ENCODE measurements at regions not wholly inside any gene's neighbourhood (a gene's known extent, or its start where the extent isn't known, plus 50 kb on each side); places are given as distances from the start of the nearest gene placed in this dataset.

DNA sequence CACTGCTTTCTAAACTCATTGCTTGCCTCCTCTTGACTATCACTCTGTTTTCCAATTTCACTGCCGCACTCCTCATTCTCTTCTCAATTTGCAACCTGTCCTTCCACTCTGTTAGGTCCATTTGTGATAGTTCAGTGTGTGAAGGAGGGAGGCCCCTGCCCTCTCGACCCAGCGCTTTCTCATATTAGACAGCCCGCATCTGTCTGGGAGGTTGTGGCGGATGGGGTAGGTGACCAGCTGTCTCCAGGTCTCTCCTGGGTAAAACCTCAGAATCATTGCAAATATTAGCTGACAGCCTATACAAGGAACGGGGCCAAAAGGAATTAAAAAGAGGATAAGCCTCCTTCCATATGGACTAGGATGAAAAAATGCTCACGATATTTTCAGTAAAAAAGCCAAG, 358.3 kb downstream of the SHQ1 start:
- H3K27me3 ChIP-seq, result no peaks in the 10 kb centered on the region
- no peak overlapping the region for H3K4me3 ChIP-seq
- no peaks in the 10 kb centered on the region for H4K20me1 ChIP-seq
- peaks cover 42% of the 10 kb centered on the region for H3K4me1 ChIP-seq
- no peak overlapping the region for H3K27ac ChIP-seq
- H3K4me2 ChIP-seq, result peak overlapping the region; percentile 77
- H3K9me3 ChIP-seq, result peaks cover 3% of the 10 kb centered on the region; the same call in 1 of the 2 replicates
- no peaks in the 10 kb centered on the region for H3K36me3 ChIP-seq
- no peak overlapping the region for H3K9ac ChIP-seq
- no peak for TF ChIP-seq Cebpa-rat (IDR thresholded peaks at IDR 0.05)

DNA sequence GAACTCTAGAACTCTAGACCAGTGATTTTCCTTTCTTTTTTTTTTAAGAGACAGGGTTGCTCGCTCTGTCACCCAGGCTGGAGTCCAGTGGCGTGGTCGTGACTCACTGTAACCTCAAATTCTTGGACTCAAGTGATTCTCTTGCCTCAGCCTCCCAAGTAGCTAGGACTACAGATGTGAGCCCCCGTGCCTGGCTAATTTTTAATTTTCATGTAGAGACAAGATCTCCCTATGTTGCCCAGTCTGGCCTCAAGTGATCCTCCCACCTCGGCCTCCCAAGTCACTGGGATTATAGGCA, 359.6 kb downstream of the SHQ1 start:
- H3K36me3 ChIP-seq, result no peaks in the 10 kb centered on the region
- no peak overlapping the region for H3K27ac ChIP-seq
- no peaks in the 10 kb centered on the region for H3K27me3 ChIP-seq
- H3K4me2 ChIP-seq, result no peak overlapping the region
- H3K9ac ChIP-seq, result no peak overlapping the region
- no peak overlapping the region for H3K4me3 ChIP-seq
- H3K9me3 ChIP-seq, result no peaks in the 10 kb centered on the region
- no peak for TF ChIP-seq Cebpa-rat (IDR thresholded peaks at IDR 0.05)
- H4K20me1 ChIP-seq, result no peaks in the 10 kb centered on the region
- peaks cover 46% of the 10 kb centered on the region for H3K4me1 ChIP-seq

GRCh38 chr3:72487946-72488737, 360.1 kb downstream of the SHQ1 start:
- Histone ChIP-seq H3K27me3 (no peaks in the 10 kb centered on the region), H3K4me2 (peak overlapping the region; percentile 30; the same call in 1 of the 2 replicates), H3K9me3 (no peaks in the 10 kb centered on the region), H3K4me1 (peaks cover 51% of the 10 kb centered on the region), H3K27ac (no peak overlapping the region), H4K20me1 (no peaks in the 10 kb centered on the region), H3K4me3 (no peak overlapping the region), H3K9ac (no peak overlapping the region), H3K36me3 (no peaks in the 10 kb centered on the region)
- no peak for TF ChIP-seq Cebpa-rat (IDR thresholded peaks at IDR 0.05)

GRCh38 chr3:72487078-72487765, 361.0 kb downstream of the SHQ1 start:
- H3K4me1 ChIP-seq, result peaks cover 59% of the 10 kb centered on the region
- no peak overlapping the region for H3K27ac ChIP-seq
- H3K9me3 ChIP-seq, result no peaks in the 10 kb centered on the region
- H4K20me1 ChIP-seq, result no peaks in the 10 kb centered on the region
- H3K36me3 ChIP-seq, result no peaks in the 10 kb centered on the region
- TF ChIP-seq Cebpa-rat (IDR thresholded peaks at IDR 0.05), result no peak
- no peak overlapping the region for H3K4me3 ChIP-seq
- no peak overlapping the region for H3K9ac ChIP-seq
- peak overlapping the region; percentile 30; the same call in 1 of the 2 replicates for H3K4me2 ChIP-seq
- no peaks in the 10 kb centered on the region for H3K27me3 ChIP-seq

DNA sequence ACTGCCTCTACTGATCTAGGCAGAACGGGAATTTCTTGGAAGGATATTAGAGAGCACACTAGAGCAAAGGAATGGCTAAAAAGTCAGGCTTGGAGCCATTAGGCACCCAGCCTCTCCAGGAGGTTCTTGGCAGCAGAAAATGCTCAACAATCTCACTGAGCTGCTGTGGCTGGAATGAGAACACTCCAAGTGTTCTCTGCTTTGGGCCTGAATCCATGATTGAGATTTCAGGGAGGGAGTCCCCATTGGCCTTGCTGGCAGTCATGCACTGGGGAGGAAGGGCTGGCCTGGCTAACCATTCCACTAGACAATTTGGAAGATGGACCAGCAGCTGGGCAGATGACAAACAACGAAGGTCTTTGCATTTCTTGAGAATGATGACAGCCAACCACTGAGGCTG, 362.6 kb downstream of the SHQ1 start:
- Histone ChIP-seq H3K4me1 (peaks cover 48% of the 10 kb centered on the region), H3K27ac (no peak overlapping the region), H3K4me3 (no peak overlapping the region), H3K4me2 (no peak overlapping the region), H3K9me3 (no peaks in the 10 kb centered on the region), H4K20me1 (no peaks in the 10 kb centered on the region), H3K27me3 (no peaks in the 10 kb centered on the region), H3K36me3 (no peaks in the 10 kb centered on the region), H3K9ac (no peak overlapping the region)
- no peak for TF ChIP-seq Cebpa-rat (IDR thresholded peaks at IDR 0.05)

- no peak overlapping the region for H3K9ac ChIP-seq
These were observed 364.6 kb downstream of the SHQ1 start for GRCh38 chr3:72483554-72484104.

DNA sequence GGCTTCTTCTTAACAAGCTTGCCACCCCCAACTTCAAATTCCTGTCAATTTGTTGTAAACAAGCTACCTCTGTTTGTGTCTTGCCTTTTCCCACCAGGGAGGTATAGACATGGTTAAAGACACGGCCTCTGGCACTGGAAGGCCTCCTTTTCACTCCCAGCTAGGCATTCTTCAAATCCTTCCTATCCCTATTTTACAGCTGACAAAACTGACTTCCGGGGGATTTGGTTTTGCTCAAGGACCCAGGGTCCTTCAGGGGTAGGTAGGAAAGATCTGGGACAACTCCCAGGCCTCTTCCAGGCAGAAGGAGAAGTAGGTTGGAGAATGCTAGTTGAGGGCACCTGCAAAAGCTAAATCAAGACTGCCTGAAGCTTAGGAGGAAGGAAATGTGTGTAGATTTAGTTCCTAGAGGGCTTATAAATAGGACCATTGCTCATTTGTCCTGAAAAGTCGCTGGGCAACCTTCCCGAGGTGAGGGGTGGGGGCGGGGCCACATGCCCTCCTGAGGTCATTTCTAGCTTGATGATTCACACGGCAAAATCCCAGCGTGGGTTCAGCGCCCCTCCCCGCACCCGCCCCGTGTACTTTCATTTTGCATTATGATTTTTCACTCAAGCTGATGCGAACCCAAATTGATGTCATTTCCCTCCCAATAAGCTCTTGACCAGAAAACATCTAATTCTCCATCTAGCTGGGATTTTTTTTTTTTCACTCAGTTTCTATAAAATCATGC, 365.5 kb downstream of the SHQ1 start:
- Histone ChIP-seq H3K4me2 (peak overlapping the region; percentile 70), H3K27me3 (no peaks in the 10 kb centered on the region), H3K9me3 (peaks cover 10% of the 10 kb centered on the region; the same call in 1 of the 2 replicates), H3K4me3 (peak overlapping the region; percentile 36; the same call in 1 of the 2 replicates), H3K36me3 (no peaks in the 10 kb centered on the region), H4K20me1 (no peaks in the 10 kb centered on the region), H3K4me1 (peaks cover 34% of the 10 kb centered on the region), H3K27ac (peak overlapping the region; percentile 10; the same call in 1 of the 2 replicates), H3K9ac (peak overlapping the region; percentile 5; the same call in 1 of the 2 replicates)
- TF ChIP-seq Cebpa-rat (IDR thresholded peaks at IDR 0.05), result no peak

More at GRCh38 chr3:72483554-72484104, 364.6 kb downstream of the SHQ1 start:
- H3K36me3 ChIP-seq, result no peaks in the 10 kb centered on the region
- H4K20me1 ChIP-seq, result no peaks in the 10 kb centered on the region
- H3K9me3 ChIP-seq, result peaks cover 10% of the 10 kb centered on the region; the same call in 1 of the 2 replicates
- H3K4me3 ChIP-seq, result 0 out of 2 replicates have a peak overlapping the region, but pooled peaks have one; percentile 36
- no peak for TF ChIP-seq Cebpa-rat (IDR thresholded peaks at IDR 0.05)
- H3K27ac ChIP-seq, result no peak overlapping the region
- peak overlapping the region; percentile 70 for H3K4me2 ChIP-seq
- H3K27me3 ChIP-seq, result no peaks in the 10 kb centered on the region
- H3K4me1 ChIP-seq, result peaks cover 37% of the 10 kb centered on the region

DNA sequence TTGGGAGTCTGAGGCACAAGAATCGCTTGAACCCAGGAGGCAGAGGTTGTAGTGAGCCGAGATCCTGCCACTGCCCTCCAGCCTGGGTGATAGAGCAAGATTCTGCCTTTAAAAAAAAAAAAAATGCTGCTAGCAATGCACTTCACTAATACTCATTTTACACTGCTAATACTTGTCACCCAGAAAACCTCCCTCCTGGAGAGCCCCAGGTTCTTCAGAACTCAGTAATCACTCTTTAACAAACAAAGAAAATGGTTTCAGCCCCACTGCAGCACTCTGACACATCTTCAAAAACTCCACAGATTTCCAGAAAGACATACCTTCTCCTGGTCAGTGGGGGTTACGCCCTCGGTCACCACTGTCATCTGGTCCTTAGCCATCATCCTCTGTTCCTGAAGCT, 366.7 kb downstream of the SHQ1 start:
- Histone ChIP-seq H3K9ac (no peak overlapping the region), H4K20me1 (no peaks in the 10 kb centered on the region), H3K4me3 (no peak overlapping the region), H3K9me3 (peaks cover 10% of the 10 kb centered on the region; the same call in 1 of the 2 replicates), H3K27ac (no peak overlapping the region), H3K27me3 (no peaks in the 10 kb centered on the region), H3K4me1 (peaks cover 23% of the 10 kb centered on the region), H3K4me2 (no peak overlapping the region), H3K36me3 (no peaks in the 10 kb centered on the region)
- TF ChIP-seq Cebpa-rat (IDR thresholded peaks at IDR 0.05), result no peak

- Histone ChIP-seq H3K9ac (no peak overlapping the region), H3K4me2 (no peak overlapping the region), H3K9me3 (peaks cover 10% of the 10 kb centered on the region; the same call in 1 of the 2 replicates), H3K27ac (no peak overlapping the region), H3K4me1 (peaks cover 23% of the 10 kb centered on the region), H4K20me1 (no peaks in the 10 kb centered on the region), H3K27me3 (no peaks in the 10 kb centered on the region), H3K4me3 (no peak overlapping the region), H3K36me3 (no peaks in the 10 kb centered on the region)
- no peak for TF ChIP-seq Cebpa-rat (IDR thresholded peaks at IDR 0.05)
These were observed 367.9 kb downstream of the SHQ1 start for GRCh38 chr3:72480366-72480765.

Data from BLaER1 (cell line).